ENCODE measurements at regions not wholly inside any gene's neighbourhood (a gene's known extent, or its start where the extent isn't known, plus 50 kb on each side); places are given as distances from the start of the nearest gene placed in this dataset.

- Histone ChIP-seq H3K4me3 (no peak overlapping the region), H3K4me1 (ENCODE audit: low read depth) (no peaks in the 10 kb centered on the region), H3K27me3 (no peaks in the 10 kb centered on the region), H3K27ac (no peak overlapping the region), H3K36me3 (no peaks in the 10 kb centered on the region), H3K9me3 (ENCODE audit: low read depth) (no peaks in the 10 kb centered on the region)
- TF ChIP-seq CTCF (IDR thresholded peaks at IDR 0.05; ENCODE audit: low read depth, low read length): no peak
- DNase-seq (ENCODE audit: low read depth in 1 of 2, low spot score in 1 of 2): no peak
Measured at GRCh38 chr7:9869151-9869550, 1104.5 kb upstream of the PHF14 start.

- no peak overlapping the region for H3K27ac ChIP-seq
- no peaks in the 10 kb centered on the region for H3K36me3 ChIP-seq
- TF ChIP-seq CTCF (IDR thresholded peaks at IDR 0.05; ENCODE audit: low read depth, low read length): no peak
- no peak overlapping the region for H3K4me3 ChIP-seq
- no peaks in the 10 kb centered on the region for H3K27me3 ChIP-seq
- no peaks in the 10 kb centered on the region for H3K9me3 ChIP-seq (ENCODE audit: low read depth)
- H3K4me1 ChIP-seq (ENCODE audit: low read depth): no peaks in the 10 kb centered on the region
- DNase-seq (ENCODE audit: low read depth in 1 of 2, low spot score in 1 of 2): no peak
Measured at GRCh38 chr7:9869566-9869965, 1104.1 kb upstream of the PHF14 start.

- H3K27ac ChIP-seq: no peak overlapping the region
- DNase-seq (ENCODE audit: low read depth in 1 of 2, low spot score in 1 of 2): no peak
- no peaks in the 10 kb centered on the region for H3K4me1 ChIP-seq (ENCODE audit: low read depth)
- H3K36me3 ChIP-seq: no peaks in the 10 kb centered on the region
- no peak for TF ChIP-seq CTCF (IDR thresholded peaks at IDR 0.05; ENCODE audit: low read depth, low read length)
- no peaks in the 10 kb centered on the region for H3K27me3 ChIP-seq
- H3K9me3 ChIP-seq (ENCODE audit: low read depth): no peaks in the 10 kb centered on the region
- H3K4me3 ChIP-seq: no peak overlapping the region
Measured at GRCh38 chr7:9870674-9871073, 1103.0 kb upstream of the PHF14 start.

GRCh38 chr7:9874182-9874581 lies 1099.5 kb upstream of the PHF14 start:
- no peaks in the 10 kb centered on the region for H3K4me1 ChIP-seq (ENCODE audit: low read depth)
- no peaks in the 10 kb centered on the region for H3K36me3 ChIP-seq
- H3K27me3 ChIP-seq: no peaks in the 10 kb centered on the region
- no peak for DNase-seq (ENCODE audit: low read depth in 1 of 2, low spot score in 1 of 2)
- no peak for TF ChIP-seq CTCF (IDR thresholded peaks at IDR 0.05; ENCODE audit: low read depth, low read length)
- H3K4me3 ChIP-seq: no peak overlapping the region
- H3K27ac ChIP-seq: no peak overlapping the region
- no peaks in the 10 kb centered on the region for H3K9me3 ChIP-seq (ENCODE audit: low read depth)

GRCh38 chr7:9876053-9876452 lies 1097.6 kb upstream of the PHF14 start:
- no peak for DNase-seq (ENCODE audit: low read depth in 1 of 2, low spot score in 1 of 2)
- no peak overlapping the region for H3K27ac ChIP-seq
- no peak for TF ChIP-seq CTCF (IDR thresholded peaks at IDR 0.05; ENCODE audit: low read depth, low read length)
- H3K4me1 ChIP-seq (ENCODE audit: low read depth): no peaks in the 10 kb centered on the region
- no peaks in the 10 kb centered on the region for H3K9me3 ChIP-seq (ENCODE audit: low read depth)
- no peaks in the 10 kb centered on the region for H3K27me3 ChIP-seq
- H3K4me3 ChIP-seq: no peak overlapping the region
- H3K36me3 ChIP-seq: no peaks in the 10 kb centered on the region

- H3K4me1 ChIP-seq (ENCODE audit: low read depth): no peaks in the 10 kb centered on the region
- H3K4me3 ChIP-seq: no peak overlapping the region
- peak overlapping the region; percentile 20 for H3K27ac ChIP-seq
- H3K36me3 ChIP-seq: no peaks in the 10 kb centered on the region
- no peaks in the 10 kb centered on the region for H3K9me3 ChIP-seq (ENCODE audit: low read depth)
- no peak for TF ChIP-seq CTCF (IDR thresholded peaks at IDR 0.05; ENCODE audit: low read depth, low read length)
- peak in 1 of 2 donors; percentile 62 for DNase-seq (ENCODE audit: low read depth in 1 of 2, low spot score in 1 of 2)
- no peaks in the 10 kb centered on the region for H3K27me3 ChIP-seq
Measured at GRCh38 chr7:9889554-9889953, 1084.1 kb upstream of the PHF14 start.

Data from cardiac muscle cell (in vitro differentiated cells and primary cell).